Upper lobe of right lung (tissue), 1 donor: ENCODE measurements at regions not wholly inside any gene's neighbourhood (a gene's known extent, or its start where the extent isn't known, plus 50 kb on each side); places are given as distances from the start of the nearest gene placed in this dataset.

ENCODE experiments used
- ATAC-seq: fragments of 200-7000 bp; cut with Tn5 transposase; one replicate; pipeline ENCODE4 v1.9.1; 2020; ENCODE audit warnings: mild to moderate bottlenecking, moderate library complexity
- DNase-seq: peaks from one replicate; pipeline ENCODE4 v3.0.0-alpha.2; 2020
- H3K27ac ChIP-seq: fragments of 200-600 bp; one replicate; pipeline ENCODE4 v1.8.0; 2022
- H3K27me3 ChIP-seq: fragments of 200-600 bp; one replicate; pipeline ENCODE4 v1.8.0; 2022; ENCODE audit warnings: mild to moderate bottlenecking
- H3K36me3 ChIP-seq: fragments of 200-600 bp; one replicate; pipeline ENCODE4 v1.8.0; 2022
- H3K4me1 ChIP-seq: fragments of 200-600 bp; one replicate; pipeline ENCODE4 v1.8.0; 2022
- H3K4me3 ChIP-seq: fragments of 200-600 bp; one replicate; pipeline ENCODE4 v1.8.0; 2022; ENCODE audit warnings: mild to moderate bottlenecking
- H3K9me3 ChIP-seq: fragments of 200-600 bp; one replicate; pipeline ENCODE4 v1.8.0; 2022
- intact Hi-C: fragments of 100-400 bp; cut with DNase I; formaldehyde crosslinking; loops from one replicate; pipeline ENCODE4 v1.11.0; 2022
- TF ChIP-seq, protein P1 (sequence below): fragments of 200-600 bp; IDR thresholded peaks from one replicate; pipeline ENCODE4 v1.8.0; 2022; ENCODE audit warnings: antibody characterized with exemption
- donor health status: DM: no; HTN: yes; CAD: no; lungs with severe emphysema.

DNA sequence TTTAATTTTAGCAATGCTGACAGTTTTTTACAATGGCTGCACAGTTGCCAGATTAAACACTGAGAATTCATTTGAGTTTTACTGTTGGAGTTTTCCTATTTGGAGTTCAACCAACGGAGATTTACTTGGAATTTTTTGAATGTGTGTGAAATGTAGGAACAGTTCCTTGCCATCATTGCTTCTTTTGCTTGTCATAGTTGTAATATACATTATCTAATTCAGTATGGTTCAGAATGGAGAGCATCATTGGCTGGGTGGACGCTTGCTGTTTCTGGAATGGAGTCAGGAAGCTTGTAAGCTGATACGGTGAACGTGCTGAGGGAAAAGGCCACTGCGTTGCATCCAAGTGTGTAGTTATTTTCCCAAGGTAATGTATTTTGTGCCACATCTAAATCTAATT, 404.3 kb upstream of the KLF6 start:
- Histone ChIP-seq H3K27ac (no peak overlapping the region), H3K4me1 (no peaks in the 10 kb centered on the region), H3K9me3 (no peaks in the 10 kb centered on the region), H3K27me3 (no peaks in the 10 kb centered on the region), H3K36me3 (no peaks in the 10 kb centered on the region), H3K4me3 (no peak overlapping the region)
- no peak for ATAC-seq
- TF ChIP-seq, protein P1, sequence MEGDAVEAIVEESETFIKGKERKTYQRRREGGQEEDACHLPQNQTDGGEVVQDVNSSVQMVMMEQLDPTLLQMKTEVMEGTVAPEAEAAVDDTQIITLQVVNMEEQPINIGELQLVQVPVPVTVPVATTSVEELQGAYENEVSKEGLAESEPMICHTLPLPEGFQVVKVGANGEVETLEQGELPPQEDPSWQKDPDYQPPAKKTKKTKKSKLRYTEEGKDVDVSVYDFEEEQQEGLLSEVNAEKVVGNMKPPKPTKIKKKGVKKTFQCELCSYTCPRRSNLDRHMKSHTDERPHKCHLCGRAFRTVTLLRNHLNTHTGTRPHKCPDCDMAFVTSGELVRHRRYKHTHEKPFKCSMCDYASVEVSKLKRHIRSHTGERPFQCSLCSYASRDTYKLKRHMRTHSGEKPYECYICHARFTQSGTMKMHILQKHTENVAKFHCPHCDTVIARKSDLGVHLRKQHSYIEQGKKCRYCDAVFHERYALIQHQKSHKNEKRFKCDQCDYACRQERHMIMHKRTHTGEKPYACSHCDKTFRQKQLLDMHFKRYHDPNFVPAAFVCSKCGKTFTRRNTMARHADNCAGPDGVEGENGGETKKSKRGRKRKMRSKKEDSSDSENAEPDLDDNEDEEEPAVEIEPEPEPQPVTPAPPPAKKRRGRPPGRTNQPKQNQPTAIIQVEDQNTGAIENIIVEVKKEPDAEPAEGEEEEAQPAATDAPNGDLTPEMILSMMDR = no peak
- DNase-seq = no peak
- intact Hi-C loops = no loop called here

DNA sequence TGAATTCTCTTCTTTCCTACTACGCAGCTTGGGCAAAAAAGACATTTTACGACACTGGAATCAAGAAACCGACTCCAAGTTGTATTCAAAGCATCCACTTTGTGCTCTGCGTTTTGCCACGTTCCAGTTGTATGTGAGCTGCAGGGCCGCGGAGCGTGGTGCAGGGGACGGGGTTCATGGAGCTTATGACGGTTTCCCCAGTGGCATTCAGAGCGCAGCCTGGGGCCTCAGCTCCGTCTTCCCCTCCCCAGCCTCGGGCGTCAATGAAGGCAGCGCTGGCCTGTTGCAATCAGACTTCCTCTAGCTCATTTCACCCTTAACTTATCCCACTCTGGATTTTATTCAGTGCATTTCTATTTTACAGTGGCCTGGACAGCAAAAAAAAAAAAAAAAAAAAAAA, 403.4 kb upstream of the KLF6 start:
- no peak overlapping the region for H3K4me3 ChIP-seq
- no peaks in the 10 kb centered on the region for H3K4me1 ChIP-seq
- ATAC-seq (no peak), DNase-seq (no peak)
- no peak overlapping the region for H3K27ac ChIP-seq
- no peaks in the 10 kb centered on the region for H3K9me3 ChIP-seq
- H3K36me3 ChIP-seq = no peaks in the 10 kb centered on the region
- no peaks in the 10 kb centered on the region for H3K27me3 ChIP-seq
- TF ChIP-seq, protein P1 = no peak
- intact Hi-C loops = no loop called here

DNA sequence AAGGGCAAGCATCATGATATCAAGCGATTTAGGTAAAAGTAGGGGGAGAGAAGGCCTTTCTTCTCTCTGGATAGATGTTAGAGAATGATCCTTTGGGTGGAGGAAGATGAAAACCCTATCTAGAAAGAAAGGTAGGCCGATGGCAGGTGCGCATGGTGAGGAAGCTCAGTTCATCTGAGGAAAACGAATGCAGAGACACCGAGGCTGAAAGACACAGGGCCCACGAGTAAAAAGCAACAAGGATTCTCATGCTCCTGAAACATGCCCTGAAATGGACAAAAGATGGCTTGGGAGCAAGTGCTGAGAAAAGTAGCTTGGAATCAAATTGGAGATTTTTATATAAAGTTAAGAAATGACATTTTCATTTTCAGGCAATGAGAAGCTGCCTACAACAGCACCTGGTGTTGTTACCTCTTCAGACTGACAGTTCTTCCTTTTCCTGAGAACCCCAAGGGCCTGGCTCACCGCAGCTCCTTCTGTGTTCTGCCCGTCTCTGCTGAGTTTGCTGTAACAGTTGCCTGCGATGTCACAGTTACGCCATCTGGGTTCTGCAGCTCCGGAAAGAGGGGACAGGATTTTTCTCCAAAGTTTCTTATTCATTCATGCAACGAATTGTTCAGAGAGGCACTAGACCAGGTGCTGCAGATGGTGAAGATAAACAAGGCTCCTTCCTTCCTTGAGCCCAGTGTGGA, 402.0 kb upstream of the KLF6 start:
- TF ChIP-seq, protein P1 = no peak
- Histone ChIP-seq H3K27ac (no peak overlapping the region), H3K4me3 (no peak overlapping the region), H3K27me3 (no peaks in the 10 kb centered on the region), H3K9me3 (no peaks in the 10 kb centered on the region), H3K4me1 (no peaks in the 10 kb centered on the region), H3K36me3 (no peaks in the 10 kb centered on the region)
- ATAC-seq (no peak), DNase-seq (no peak)
- intact Hi-C loops = no loop called here

DNA sequence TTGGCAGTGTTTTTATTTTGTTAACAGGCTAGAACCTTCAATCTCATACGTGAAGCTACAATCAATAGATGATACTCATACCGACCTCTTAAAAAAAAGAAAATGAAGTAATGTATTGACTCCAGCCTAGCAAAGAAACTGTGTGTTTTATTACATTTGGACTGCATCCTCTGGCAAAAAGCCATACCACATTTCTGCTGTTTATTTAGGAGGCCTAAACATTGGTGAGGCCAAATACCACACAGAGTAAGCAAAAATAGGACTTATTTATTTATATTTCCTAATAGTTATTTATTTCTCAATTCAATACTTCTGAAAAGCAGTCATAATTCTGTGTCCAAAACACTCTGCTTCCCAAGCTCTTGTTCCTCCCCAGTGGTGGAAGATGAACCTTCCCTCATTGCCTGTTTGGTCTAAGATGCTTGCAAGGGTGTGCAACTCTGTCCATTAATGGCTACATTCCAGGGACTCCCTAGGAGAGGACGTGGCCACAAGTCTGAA, 398.8 kb upstream of the KLF6 start:
- H3K27ac ChIP-seq = no peak overlapping the region
- no peak overlapping the region for H3K4me3 ChIP-seq
- H3K9me3 ChIP-seq = no peaks in the 10 kb centered on the region
- no peaks in the 10 kb centered on the region for H3K27me3 ChIP-seq
- ATAC-seq (no peak), DNase-seq (no peak)
- TF ChIP-seq, protein P1 = no peak
- intact Hi-C loops = no loop called here
- H3K4me1 ChIP-seq = no peaks in the 10 kb centered on the region
- no peaks in the 10 kb centered on the region for H3K36me3 ChIP-seq

DNA sequence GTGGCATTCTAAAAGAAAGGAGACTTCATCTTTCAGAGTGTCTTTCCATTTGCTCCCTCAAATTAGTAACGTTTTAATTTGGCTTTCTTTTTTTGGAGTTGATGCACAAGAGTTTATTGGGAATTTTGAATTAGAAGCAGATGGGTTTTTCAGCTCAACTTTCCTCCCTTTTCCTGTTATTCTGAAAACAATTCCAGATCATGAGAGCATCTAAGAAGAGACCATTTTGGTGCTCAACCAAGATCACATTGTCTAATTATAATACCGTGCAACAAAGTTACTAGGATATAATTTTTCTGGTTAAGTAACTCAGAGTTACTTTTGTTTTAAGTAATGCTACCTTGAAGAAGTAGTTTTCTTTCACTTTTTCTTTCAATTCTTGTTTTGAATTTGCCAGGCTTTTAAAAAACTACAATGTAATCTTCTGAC, 396.6 kb upstream of the KLF6 start:
- DNase-seq (no peak), ATAC-seq (no peak)
- no peaks in the 10 kb centered on the region for H3K27me3 ChIP-seq
- no peak overlapping the region for H3K27ac ChIP-seq
- intact Hi-C loops = no loop called here
- no peaks in the 10 kb centered on the region for H3K4me1 ChIP-seq
- H3K9me3 ChIP-seq = no peaks in the 10 kb centered on the region
- TF ChIP-seq, protein P1 = no peak
- H3K36me3 ChIP-seq = no peaks in the 10 kb centered on the region
- H3K4me3 ChIP-seq = no peak overlapping the region

DNA sequence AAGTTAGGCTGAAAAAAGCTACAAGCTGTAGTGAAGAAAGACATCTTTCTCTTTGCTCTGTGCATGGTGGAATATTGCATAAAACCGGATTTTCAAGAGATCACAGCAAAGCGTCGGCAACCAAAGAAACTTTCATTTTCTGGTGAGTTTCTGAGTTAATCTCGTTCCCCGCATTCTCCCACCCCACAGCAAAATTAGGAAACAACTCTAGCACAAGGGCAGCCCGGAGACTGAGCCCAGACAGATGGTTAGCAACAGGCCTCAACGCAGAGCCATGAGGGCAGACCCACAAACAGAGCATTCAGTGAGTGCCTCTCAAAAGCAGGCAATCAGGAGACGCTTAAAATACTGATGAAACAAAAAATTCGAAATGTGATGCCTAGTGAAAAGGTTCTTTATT, 396.1 kb upstream of the KLF6 start:
- Histone ChIP-seq H3K4me3 (no peak overlapping the region), H3K4me1 (no peaks in the 10 kb centered on the region), H3K27ac (no peak overlapping the region), H3K9me3 (no peaks in the 10 kb centered on the region), H3K36me3 (no peaks in the 10 kb centered on the region), H3K27me3 (no peaks in the 10 kb centered on the region)
- no peak for DNase-seq
- TF ChIP-seq, protein P1 = no peak
- ATAC-seq = no peak
- intact Hi-C loops = no loop called here
